ENCODE measurements at regions not wholly inside any gene's neighbourhood (a gene's known extent, or its start where the extent isn't known, plus 50 kb on each side); places are given as distances from the start of the nearest gene placed in this dataset. TPM values are rescaled to one million over a fixed set of nuclear protein-coding genes. Genes with fewer than 3 reads are reported as not detected.

GRCh38 chr1:206420471-206420870, 49.8 kb upstream of the IKBKE start:
- DNase-seq (ENCODE audit: extremely low spot score in 2 of 2): no peak
- Histone ChIP-seq H3K9me3 (no peaks in the 10 kb centered on the region), H3K4me3 (no peak overlapping the region), H3K27ac (no peak overlapping the region), H3K4me1 (no peaks in the 10 kb centered on the region), H3K27me3 (no peaks in the 10 kb centered on the region), H3K36me3 (peaks cover 0 to 49% of the 10 kb centered on the region in 2 donors)
- no peak for TF ChIP-seq POLR2AphosphoS5 (IDR thresholded peaks at IDR 0.05; ENCODE audit: insufficient read depth in 1 of 2, low read depth in 1 of 2)
- no peak for TF ChIP-seq POLR2A (IDR thresholded peaks at IDR 0.05)
- no peak for TF ChIP-seq CTCF (IDR thresholded peaks at IDR 0.05)
- intact Hi-C loops (cut with DNase I): no loop called here

Small RNAs in the stretch of these regions (small RNA-seq; reads per million reads assigned to genes)
- gene AC244023.1: not detected

Data from vagina (tissue), 2 donors.